Type B pancreatic cell (in vitro differentiated cells): ENCODE measurements at regions not wholly inside any gene's neighbourhood (a gene's known extent, or its start where the extent isn't known, plus 50 kb on each side); places are given as distances from the start of the nearest gene placed in this dataset.

Experiments used
- DNase-seq: peaks from one replicate; pipeline ENCODE4 v3.0.0; 2021; ENCODE audit warnings: mixed read lengths; ENCODE audit not compliant: unreplicated experiment; ENCODE audit errors: extremely low spot score
- H3K27ac Mint-ChIP-seq: 2 replicates; pipeline ENCODE4 v1.8.0; 2021; ENCODE audit warnings: mild to moderate bottlenecking, mixed read lengths
- H3K27me3 Mint-ChIP-seq: 2 replicates; pipeline ENCODE4 v1.8.0; 2021; ENCODE audit warnings: mixed read lengths
- H3K36me3 Mint-ChIP-seq: 2 replicates; pipeline ENCODE4 v1.8.0; 2021; ENCODE audit warnings: mixed read lengths
- H3K4me1 Mint-ChIP-seq: one replicate; pipeline ENCODE4 v1.8.0; 2021; ENCODE audit warnings: mixed read lengths; ENCODE audit not compliant: unreplicated experiment
- H3K4me3 Mint-ChIP-seq: 2 replicates; pipeline ENCODE4 v1.8.0; 2021; ENCODE audit warnings: mild to moderate bottlenecking, mixed read lengths
- H3K9me3 Mint-ChIP-seq: 2 replicates; pipeline ENCODE4 v1.8.0; 2021; ENCODE audit warnings: mixed read lengths
- TF ChIP-seq, protein P1 (sequence below): fragments of 200-600 bp; sonication (generic); conservative IDR thresholded peaks from 2 replicates; pipeline ENCODE4 v1.5.0; 2021; ENCODE audit warnings: antibody characterized with exemption, mild to moderate bottlenecking

DNA sequence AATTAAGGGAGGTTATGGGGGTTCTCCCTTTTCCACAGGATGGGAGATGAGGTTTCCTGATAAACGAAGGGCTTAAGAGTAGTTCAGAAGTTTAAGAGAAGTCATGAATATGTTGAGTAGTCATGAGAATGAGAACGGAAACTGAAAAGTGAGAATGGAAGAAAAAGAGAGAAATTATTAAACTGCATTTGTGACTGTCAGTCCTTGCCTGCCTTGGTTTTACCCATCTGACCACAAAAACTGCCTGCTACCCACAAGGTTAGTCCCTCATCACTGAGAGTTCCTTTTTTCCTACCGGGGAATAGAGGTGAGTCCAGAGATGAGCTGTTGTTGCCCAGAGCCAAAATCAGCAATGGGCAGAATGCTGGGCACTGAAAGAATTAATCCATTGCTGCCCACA, 174.1 kb upstream of the BET1 start:
- Mint-ChIP-seq H3K27ac (no peak overlapping the region), H3K4me3 (no peak overlapping the region), H3K36me3 (no peaks in the 10 kb centered on the region), H3K4me1 (peaks cover 19% of the 10 kb centered on the region), H3K27me3 (peaks cover 3% of the 10 kb centered on the region), H3K9me3 (no peaks in the 10 kb centered on the region)
- TF ChIP-seq, protein P1, sequence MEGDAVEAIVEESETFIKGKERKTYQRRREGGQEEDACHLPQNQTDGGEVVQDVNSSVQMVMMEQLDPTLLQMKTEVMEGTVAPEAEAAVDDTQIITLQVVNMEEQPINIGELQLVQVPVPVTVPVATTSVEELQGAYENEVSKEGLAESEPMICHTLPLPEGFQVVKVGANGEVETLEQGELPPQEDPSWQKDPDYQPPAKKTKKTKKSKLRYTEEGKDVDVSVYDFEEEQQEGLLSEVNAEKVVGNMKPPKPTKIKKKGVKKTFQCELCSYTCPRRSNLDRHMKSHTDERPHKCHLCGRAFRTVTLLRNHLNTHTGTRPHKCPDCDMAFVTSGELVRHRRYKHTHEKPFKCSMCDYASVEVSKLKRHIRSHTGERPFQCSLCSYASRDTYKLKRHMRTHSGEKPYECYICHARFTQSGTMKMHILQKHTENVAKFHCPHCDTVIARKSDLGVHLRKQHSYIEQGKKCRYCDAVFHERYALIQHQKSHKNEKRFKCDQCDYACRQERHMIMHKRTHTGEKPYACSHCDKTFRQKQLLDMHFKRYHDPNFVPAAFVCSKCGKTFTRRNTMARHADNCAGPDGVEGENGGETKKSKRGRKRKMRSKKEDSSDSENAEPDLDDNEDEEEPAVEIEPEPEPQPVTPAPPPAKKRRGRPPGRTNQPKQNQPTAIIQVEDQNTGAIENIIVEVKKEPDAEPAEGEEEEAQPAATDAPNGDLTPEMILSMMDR = no peak
- no peak for DNase-seq

DNA sequence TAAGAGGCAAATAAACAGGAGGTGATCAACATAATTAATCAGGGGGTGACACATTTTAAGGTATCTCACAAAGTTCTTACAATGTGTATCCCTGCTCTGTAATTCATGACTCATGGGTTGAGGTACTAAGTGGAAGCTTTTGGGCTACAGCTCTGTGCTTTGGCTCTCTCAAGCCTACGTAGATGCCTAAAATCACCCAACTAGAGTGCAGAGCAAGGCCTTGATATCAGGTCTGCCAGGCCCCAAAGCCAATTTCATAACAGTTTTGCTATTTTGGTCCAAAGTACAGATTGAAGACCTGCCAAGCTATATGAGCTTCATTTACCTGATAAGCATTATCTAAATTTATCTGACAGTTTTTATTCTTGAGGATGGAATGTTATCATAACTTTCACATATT, 175.3 kb upstream of the BET1 start:
- TF ChIP-seq, protein P1 = no peak

DNA sequence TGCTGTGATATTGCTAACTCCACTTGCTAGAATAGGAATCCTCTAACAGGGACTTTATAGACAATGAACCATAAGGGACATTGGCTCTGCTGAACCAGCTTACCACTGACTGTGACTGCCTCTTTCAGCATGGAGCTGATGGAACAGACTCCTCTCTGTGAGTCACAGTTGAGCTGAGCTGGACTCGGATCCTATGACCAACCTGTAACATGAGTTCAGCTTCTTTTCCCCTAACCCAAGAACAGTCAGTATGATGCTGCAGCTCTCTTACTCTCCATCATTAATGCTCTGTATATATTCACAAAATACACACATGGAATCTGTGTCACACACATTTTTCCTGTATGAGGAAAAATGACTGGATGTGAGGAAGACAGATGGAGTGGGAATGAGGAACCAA, 177.9 kb upstream of the BET1 start:
- H3K4me3 Mint-ChIP-seq = no peak overlapping the region
- DNase-seq = no peak
- TF ChIP-seq, protein P1 = no peak
- peaks cover 6% of the 10 kb centered on the region for H3K4me1 Mint-ChIP-seq
- no peaks in the 10 kb centered on the region for H3K27me3 Mint-ChIP-seq
- H3K9me3 Mint-ChIP-seq = no peaks in the 10 kb centered on the region
- H3K27ac Mint-ChIP-seq = no peak overlapping the region
- H3K36me3 Mint-ChIP-seq = no peaks in the 10 kb centered on the region

More for the DNA sequence above, 175.3 kb upstream of the BET1 start:
- Mint-ChIP-seq H3K9me3 (no peaks in the 10 kb centered on the region), H3K4me3 (no peak overlapping the region), H3K27ac (no peak overlapping the region), H3K27me3 (no peaks in the 10 kb centered on the region), H3K36me3 (no peaks in the 10 kb centered on the region), H3K4me1 (peaks cover 13% of the 10 kb centered on the region)
- no peak for DNase-seq

DNA sequence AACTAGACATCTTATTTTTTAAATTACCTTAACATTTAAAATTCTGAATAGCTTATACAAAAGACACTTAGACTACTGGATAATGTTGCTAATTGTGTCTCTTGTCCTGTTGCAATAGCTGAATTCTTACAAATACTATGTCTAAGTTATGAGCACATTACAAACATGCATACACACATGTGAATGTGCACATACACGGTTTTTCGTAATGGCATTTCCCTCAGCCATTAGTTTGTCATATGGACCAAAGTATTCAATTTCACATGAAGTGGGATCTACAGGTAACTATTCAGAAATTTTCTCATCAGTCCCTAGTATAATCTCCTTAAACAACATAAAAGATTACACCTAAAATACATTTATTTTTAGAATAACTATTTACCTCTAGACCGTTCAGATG, 178.6 kb upstream of the BET1 start:
- H3K36me3 Mint-ChIP-seq = no peaks in the 10 kb centered on the region
- DNase-seq = no peak
- H3K4me1 Mint-ChIP-seq = peaks cover 6% of the 10 kb centered on the region
- H3K4me3 Mint-ChIP-seq = no peak overlapping the region
- no peaks in the 10 kb centered on the region for H3K9me3 Mint-ChIP-seq
- no peaks in the 10 kb centered on the region for H3K27me3 Mint-ChIP-seq
- H3K27ac Mint-ChIP-seq = peak overlapping the region; percentile 89
- TF ChIP-seq, protein P1 = no peak

DNA sequence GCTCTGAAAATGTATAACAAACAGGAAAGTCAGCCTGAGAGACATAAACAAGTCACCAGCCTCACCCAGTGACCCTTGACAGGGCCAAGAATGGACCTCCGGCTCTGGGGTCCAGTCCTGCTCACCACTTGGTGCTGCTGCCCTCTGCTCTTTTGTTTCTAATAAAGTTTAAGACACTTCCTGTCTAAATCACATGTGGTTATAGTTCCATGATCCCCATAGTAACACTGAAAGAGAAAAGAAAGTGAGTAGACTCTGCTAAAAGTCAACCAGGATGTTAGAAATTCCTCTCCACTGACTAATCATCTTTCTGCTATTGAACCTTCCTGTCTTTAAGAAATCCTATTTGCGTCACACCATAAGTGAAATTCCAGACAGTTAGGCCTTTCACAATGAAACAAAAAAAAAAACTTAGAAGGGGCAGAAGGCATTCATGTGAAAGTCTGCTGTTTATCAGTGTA, 179.2 kb upstream of the BET1 start:
- Mint-ChIP-seq H3K4me3 (peak overlapping the region; percentile 14), H3K36me3 (no peaks in the 10 kb centered on the region), H3K27ac (peak overlapping the region; percentile 89), H3K4me1 (peaks cover 6% of the 10 kb centered on the region), H3K27me3 (no peaks in the 10 kb centered on the region), H3K9me3 (no peaks in the 10 kb centered on the region)
- DNase-seq = no peak
- TF ChIP-seq, protein P1 = no peak

DNA sequence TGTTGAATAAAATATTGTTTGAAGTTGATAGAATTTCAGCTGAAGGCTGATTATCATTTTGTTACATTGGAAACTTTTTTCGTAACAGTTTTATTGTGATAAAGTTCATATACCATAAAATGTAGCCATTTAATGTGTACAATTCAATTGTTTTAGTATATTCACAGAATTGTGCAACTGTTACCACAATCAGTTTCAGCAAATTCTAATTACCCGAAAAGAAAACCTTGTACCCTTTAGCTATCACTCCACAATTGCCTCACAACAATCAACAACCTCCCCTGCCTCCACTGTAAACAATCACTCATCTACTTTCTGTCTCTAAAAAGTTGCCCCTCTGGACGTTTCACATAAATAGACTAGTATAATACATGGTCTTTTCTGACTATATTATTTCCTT, 179.7 kb upstream of the BET1 start:
- Mint-ChIP-seq H3K9me3 (no peaks in the 10 kb centered on the region), H3K4me1 (peaks cover 6% of the 10 kb centered on the region), H3K27ac (no peak overlapping the region), H3K36me3 (no peaks in the 10 kb centered on the region), H3K27me3 (no peaks in the 10 kb centered on the region), H3K4me3 (no peak overlapping the region)
- TF ChIP-seq, protein P1 = no peak
- DNase-seq = no peak
